ENCODE measurements at regions not wholly inside any gene's neighbourhood (a gene's known extent, or its start where the extent isn't known, plus 50 kb on each side); places are given as distances from the start of the nearest gene placed in this dataset.

GRCh38 chr10:23988006-23988405 lies 220.9 kb upstream of the KIAA1217 start:
- TF ChIP-seq CTCF (conservative IDR thresholded peaks at IDR 0.05; ENCODE audit: low read length) (no peak), EZH2phosphoT487 (IDR thresholded peaks at IDR 0.05; ENCODE audit: borderline replicate concordance, low read depth, low read length) (no peak)

All from OCI-LY7 (cell line).